SIG-M5 treated with dmso at 0.1 percent for 504 hours (cell line): ENCODE measurements at regions not wholly inside any gene's neighbourhood (a gene's known extent, or its start where the extent isn't known, plus 50 kb on each side); places are given as distances from the start of the nearest gene placed in this dataset.

ENCODE experiments used
- DNase-seq: peaks from one replicate; lab custom pipeline; 2025; ENCODE audit not compliant: unreplicated experiment; lab: John Stamatoyannopoulos, UW

DNA sequence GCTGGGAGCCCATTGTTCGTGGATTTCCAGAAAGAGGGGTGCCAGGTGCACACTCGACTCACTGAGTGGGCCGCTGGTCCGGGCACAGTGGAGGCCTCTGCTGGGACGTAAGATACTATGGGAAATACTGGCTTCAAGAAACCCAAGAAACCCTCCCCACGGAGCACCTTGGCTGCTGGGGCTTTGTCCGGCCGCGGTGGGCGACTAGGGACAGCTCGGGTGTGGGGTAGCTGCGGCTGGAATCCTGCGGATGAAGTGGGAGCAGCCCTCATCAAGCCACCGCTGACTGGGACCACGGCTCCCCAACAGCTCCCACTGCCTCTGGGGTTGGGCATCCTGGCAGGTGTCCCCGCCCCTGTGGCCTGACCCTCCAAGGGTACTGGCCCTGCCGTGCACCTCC is 69.5 kb upstream of the GATA5 start:
- no peak for DNase-seq

DNA sequence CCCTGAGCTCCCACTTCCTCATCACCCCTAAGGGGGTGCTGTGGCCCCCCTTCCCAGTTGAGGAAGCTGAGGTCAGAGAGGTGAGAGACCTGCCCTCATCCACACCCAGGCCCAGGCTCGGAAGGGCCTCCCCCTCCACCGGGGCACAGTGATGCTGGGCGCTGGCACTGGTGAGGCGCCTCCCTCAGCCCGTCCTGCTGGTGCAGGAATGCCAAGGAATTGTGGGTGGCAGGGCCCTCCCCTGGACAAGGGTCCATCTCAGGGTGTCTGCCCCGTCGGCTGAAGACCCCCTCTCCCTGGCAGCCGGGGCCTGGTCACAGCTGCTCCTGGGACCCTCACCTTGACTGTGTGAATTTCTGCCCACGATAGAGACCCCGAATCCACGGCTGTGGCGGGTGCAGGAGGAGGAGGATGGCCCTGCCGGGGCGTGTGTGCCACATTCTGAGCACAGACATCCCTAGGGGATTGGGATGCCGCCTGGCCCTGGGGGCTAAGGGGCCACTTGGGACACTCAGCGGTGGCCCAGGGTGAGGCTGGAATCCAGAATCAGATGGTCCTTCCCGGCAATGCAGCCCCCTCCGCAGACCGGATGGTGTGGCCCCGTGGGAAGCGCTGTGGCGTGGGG is 70.2 kb upstream of the GATA5 start:
- DNase-seq: no peak

DNA sequence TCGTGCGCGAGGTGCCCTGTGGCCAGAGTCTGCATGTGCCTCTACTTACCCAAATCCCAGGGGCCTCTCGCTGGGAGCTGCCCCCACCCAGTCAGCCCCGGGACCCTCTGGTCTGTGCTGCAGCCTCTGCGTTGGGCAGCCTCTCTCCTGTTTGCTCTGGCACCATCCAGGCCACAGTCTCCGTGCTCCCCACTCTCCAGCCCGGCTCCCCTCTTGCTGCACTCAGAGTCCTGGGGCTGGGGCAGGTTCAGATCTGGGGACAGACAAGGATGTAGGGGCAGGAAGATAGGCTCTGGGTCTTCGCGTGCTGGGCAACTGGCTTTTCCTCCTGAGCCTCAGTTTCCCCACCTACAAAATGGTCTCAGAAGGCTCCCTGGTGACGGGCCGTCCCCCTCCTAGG is 70.8 kb upstream of the GATA5 start:
- DNase-seq: no peak

DNA sequence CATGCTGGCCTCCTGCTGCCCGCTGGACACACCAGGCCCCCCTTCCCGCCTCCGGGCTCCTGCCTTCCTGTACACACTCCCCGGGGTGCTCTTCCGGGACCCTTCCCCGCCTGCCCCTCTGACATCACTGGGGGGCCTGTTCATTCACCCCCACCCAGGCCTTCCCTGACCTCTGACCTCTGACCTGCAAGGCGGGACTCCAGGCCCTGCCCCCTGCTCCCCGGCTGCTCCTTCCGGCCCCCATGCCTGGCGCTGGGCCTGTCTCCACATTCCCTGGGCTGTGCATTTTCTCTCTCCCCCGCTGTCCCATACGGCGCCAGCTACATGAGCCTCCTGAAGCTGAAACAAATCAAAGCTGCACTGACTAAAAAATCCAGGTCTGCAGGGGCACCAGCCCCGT is 71.6 kb upstream of the GATA5 start:
- no peak for DNase-seq

DNA sequence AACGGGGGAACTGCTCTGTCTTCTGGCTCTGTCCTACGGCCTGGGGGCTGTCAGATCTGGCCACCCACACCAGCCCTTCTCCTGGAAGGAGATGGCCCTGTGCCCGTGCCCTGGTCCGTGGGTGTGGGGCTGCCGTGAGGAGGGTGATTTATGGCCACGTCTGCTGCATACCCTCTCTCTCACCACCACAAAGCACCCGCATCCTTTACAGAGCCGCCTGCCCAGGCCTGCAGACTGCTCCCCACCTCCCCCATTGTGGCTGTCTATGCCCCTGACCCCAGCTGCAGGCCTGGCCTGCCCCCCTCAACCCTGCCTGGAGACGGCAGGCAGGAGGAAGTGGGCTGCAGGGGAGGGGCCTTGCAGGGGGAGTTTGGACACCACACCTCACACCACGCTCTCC is 72.7 kb upstream of the GATA5 start:
- no peak for DNase-seq

DNA sequence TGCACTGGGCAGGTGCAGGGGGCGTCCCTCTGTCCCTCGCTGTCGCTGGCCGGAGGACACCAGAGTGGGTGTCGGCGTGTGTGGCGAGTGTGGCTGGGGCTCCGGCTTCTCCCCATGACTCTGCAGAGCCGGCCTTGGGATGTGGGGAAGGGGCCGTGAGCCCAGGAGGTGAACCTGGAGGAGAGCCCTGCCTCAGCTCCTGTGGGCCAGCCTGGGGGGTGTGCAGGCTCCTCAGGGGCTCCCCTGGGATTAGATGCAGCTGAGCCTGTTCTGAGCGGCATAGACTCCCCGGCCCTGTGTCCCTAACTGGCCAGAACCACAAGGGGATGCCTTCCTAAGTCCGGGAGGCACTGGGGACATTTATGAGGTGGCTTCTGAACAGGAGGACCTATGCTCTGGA is 73.2 kb upstream of the GATA5 start:
- DNase-seq: no peak

DNA sequence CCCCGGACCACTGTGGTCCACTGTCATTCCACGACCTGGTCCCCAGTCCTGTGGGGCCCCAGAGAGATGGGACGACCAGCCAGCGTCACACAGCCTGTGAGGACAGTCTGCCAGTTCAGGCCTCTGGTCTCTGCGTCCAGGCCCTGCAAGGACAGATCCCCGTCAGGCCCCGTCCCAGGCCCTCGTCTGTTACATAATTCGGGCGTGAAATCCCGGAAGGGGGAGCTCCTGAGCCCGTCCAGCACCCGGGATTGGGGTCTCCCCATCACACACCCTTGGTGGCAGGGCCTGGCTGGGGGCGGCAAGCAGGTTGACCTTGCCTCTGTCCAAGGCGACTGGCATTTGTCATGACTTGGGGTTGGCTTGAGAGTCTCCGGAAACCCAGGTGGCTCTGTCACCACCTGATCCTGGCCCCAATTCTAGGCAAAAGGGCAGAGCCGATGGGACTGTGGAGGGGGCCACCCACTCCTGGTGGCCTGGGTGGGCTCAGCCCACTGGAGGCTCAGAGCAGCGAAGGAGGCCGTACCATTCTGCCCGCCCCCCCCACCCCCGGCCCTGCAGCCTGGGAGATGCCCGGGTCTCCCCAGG is 73.8 kb upstream of the GATA5 start:
- DNase-seq: no peak

DNA sequence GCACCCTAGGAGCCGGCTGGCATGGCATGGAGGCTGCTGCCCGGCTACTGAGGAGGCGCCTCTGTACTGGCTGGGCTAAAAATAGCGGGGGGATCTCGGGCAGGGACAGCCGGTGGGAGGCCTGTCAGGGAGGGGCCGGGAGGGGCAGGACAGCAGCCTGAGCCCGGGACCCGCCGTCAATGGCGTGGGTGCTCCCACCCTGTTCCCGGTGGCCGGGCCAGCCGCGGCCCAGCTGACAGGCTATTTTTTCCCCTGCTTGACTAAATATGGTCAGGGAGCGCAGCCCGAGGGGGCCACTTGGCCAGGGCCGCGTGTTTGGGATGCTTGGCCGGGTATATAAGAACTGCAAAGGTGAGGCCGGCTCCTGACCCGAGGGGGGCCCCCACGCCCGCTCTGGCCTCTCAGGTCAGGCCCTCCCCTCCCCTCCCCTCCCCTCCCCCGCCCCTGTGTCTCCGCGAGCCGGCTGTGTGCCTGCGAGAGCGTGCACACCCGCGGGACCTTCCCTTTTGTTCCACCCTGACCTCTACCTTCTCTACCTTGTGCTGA is 74.4 kb upstream of the GATA5 start:
- DNase-seq: no peak

DNA sequence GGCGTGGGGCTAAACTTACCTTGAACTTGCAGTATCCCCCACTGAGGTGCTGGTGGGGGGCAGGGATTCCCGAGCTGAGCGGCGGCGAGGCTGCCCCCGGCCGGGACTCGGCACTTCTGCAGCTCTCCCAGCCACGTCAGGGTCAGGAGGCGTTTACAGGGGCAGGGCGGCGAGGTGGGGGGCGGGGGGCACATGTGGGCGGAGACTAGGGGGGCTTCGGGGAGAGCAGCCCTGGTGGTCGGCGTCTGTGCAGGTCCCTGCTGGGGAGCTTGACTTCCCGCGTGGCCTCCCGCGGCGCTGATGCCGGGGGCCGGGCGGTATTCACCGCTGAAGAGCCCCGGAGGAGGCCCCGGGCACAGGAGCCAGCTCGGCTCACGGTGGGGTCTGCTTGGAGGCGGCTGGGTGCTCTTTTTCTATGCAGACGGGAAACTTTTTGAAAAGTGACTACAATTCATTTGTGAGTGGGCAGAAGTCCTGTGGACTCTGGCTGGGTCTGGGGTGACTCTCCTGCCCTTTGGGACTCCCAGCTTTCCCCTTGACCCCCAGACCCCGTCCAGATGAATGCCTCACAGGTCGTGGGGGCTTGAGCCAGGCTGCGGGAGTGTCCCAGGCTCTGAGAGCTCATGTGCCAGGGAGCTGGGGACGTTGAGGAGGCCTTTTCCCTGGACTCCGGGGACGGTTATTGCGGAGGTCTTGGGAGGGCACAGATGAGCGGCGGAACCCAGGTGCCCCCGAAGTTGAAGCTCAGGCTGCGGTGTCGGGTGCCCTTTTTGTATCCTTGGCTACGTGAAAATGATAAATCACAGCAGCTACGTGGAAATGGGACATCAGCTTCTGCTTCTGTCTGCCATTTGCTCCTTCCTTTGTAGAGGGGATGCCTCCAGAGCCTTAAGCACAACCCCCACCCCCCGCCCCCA is 75.9 kb upstream of the GATA5 start:
- no peak for DNase-seq

DNA sequence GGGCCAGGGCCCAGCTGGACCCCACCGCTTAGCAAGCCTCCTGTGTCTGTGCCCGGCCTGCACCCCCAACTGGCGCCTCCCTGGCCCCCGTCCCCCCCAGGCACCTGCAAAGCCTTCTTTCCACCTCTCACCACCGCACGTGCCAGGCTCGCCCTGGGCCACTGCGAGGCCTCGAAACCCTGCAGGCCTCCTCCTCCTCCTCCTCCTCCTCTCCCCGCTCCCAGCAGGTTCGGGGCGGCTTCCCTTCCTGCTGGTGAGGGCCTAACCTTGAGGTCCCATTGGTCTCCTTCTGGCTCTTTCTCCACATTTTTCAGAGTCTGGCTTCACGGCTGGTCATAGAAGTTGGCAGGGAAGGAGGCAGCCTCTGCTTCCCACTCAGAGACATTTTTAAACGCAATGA is 76.8 kb upstream of the GATA5 start:
- no peak for DNase-seq

DNA sequence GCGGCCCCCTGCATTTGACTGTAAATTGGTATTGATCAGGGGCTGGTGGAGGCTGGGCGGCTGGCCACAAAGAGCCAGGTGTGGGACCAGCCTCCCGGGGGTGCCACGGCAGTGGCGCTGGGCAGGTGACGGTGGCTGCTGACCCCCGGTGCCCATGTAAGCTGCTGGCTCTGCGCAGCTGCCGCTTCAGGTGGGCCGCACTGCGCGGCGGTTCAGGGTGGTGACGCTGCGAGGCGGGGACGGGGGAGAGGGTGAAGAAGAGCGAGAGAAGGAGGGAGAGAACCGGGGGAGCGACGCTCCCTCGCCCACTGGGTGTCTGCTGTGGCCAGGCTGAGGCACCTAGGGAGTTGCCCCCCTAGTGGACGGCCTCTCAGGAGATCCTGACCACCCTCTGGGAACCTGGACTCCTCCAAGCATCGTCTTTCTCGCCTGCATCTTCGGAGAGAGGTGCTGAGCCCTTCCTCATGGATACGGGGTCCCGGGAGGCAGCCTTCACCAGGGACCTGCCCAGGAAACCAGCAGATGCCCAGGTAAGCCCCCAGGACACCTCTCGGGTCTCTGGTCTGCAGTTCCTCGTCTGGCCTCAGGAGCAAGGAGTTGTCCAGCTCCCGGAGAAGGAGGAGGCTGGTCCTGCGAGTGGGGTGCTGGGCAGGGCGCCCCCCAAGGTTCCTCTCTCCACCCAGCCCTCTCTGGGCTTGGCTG is 77.5 kb upstream of the GATA5 start:
- no peak for DNase-seq

DNA sequence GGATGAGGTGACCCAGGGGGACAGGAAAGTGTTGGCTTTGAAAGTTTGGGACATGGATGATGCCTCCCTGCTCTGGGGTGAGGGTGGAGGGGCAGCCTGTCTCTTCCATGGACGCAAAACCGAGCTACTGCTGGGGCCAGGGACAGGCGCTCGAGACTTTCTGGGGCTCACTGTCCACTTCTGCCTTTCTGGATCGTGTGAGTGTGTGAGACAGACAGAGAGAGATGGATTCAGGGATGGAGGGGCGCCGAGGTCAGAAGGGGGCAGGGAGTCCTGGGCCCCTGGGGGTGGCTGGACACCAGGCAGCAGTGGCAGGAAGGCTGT is 78.0 kb upstream of the GATA5 start:
- DNase-seq: no peak

DNA sequence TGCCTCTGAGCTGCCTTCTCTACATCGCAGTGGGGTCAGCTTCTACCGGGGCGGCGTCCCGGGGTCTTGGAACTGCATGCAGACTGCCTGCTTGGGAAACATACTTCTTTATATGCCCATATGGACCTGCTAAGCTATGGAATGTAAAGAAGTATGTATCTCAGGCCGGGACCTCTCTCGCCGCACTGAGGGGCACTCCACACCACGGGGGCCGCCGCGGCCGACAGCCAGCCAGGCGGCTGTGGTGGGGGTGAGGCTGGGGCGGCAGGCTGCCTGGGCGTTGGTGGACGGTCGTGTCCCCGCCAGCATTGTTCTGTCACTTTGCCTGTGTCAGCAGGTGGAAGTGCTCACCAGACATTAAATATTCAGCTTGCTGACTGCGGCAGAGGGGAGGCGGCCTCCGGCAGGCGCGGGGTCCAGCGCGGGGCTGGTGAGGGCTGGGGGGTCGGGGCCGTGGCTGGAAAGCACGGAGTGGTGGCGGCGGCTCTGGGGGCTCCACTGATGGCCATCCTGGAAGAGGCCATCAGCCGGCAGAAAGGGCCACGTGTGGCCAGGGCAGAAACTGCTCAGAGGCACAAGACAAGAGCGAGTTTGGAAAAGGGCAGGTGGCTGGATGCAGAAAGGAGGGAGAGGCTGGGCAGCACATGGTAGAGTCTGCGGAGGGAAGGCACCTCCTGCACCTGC is 78.6 kb upstream of the GATA5 start:
- DNase-seq: no peak

DNA sequence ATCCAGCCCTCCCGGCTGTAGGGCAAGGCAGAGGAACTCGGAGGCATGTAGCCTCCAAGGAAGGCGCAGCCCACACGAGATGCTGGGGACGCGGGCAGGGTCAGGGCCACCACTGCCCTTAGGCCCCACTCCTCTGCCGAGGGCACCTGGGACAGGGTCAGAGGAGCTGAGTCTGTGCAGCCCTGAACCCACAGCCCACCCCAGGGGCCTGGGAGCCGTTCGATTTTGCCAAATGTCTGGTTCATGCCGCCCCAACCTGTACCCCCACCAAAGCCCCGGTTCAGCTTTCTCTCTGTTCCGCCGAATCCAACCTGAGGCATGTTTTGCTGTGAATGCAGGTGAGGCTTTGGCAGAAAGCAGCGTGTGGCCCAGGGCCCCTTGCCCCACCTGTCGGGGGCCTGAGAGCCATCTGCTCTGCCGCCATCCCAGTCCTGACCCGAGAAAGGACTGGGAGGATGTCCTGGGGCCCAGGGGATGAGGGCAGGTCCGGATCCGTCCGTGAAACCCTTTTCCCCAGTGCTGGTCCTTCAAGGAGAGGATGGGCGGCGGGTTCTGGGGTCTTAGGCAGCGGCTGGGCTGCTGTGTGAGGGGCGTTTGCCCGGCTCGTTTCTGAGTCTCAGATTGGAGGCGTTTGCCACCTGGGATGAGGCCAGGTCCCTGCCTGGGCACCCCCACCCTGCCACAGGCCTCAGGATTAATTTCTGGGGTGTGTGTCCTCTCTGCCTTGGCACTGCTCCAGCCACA is 79.3 kb upstream of the GATA5 start:
- DNase-seq: no peak

DNA sequence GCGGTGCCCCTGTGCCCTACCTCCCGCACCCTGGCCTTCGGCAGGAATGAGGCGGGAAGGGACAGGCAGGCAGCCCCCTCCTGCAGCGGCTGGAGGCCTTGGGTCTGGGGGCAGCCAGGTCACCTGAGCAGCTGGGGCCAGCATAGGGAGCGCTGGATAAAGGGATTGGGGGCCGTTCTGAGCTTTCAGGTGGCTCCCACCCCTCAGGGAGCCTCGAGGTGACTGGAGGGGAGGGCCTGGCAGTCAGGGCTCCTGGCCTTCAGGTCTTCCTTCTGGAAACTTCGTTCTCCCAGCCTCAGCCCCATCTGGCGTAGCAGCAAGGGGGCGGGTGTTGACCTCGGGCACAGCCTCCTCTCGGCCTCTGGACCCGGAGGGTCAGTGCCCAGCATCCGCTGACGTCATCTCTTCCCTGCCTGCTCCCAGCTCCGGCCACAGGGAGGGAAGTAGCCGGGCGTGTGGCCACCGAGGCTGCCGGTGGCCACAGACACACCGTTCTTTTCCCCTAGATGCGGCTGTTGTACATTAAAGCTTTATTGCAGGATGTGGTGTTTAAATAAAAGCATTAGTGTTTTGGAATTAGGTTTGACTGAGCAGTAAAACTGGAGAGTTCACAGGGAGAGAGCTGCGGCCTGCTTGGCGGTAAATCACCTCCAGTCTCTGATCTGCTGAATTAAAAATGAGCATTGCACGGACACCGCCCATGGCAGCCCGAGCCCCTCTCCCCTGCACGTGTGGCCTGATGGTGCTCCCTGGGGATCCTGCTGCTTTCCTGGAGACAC is 80.0 kb upstream of the GATA5 start:
- DNase-seq: no peak

DNA sequence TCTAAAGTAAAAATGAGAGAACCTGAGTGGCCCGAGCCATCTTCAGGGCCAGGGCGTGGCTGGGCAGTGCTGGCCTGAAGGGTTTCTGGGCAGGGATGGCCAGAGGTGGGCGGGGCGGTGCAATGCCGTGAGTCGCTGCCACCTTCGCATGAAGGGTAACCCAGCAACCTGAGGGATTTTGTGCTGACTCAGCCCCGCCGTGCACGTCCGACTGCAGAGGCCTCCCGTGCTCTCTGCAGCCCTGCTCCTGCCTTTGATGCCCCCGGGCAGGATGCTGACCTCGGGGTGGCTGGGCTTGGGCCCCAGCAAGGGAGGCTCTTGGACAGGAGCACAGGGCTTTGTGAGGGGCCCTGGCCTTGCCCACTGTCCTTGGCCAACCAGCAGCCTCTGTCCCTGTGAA is 81.7 kb upstream of the GATA5 start:
- DNase-seq: no peak

DNA sequence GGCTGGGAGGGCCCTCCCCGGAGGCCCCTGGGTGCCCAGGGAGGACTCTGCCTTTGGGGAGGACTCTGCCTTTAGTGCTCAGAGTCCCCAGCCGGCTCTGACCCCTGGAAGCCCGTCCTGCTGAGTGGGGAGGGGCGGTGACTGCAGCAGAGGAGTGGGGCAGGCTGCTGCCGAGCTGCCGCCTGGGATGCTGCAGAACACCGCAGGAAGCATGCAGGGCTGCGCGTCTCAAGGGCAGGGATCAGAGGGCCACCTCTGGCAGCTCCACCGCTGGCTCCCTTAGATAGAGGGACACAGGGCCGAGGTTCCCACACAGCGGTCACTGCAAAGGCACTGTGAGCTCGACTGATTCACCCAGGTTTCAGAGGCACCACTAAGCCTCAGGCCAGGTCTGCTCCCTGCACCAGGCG is 82.2 kb upstream of the GATA5 start:
- DNase-seq: no peak

DNA sequence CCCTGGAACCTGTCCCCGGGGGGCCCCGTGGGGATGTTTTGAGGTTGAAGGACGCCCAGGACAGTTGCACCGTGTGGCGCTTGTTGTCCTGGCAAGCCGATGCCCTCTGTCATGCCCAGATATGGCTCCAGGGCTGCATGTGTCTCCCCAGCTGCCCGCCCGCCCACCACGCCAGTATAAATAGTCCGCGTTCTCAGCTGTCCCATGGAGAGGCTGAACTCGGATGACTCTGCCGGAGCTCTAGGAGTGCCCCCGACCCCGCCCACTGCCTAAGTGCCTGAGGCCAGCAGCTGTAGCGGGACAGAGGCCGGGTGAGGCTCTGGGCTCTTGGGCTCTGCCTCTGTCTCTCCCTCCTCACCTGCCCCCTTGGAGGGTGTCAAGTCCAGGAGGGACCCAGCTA is 83.0 kb upstream of the GATA5 start:
- no peak for DNase-seq

DNA sequence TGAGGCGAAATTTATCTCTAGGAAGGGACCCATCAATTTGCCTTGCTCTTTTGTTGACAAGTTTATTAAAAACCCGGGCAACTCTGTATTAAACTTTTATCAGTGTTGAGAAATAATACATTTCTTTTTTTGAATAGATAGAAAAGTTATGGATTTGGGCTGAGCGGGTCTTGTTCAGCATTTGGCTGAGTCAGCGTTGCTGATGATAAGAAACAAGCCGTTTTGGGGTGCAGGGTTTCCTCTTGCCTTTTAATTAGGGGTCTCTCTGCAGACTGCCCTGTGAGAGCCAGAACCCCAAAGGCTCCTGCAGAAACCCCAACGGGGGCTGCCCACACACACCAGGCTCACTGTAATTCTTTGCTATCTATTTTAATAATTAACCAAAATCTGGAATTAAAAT is 82.1 kb upstream of the SLCO4A1 start:
- no peak for DNase-seq

DNA sequence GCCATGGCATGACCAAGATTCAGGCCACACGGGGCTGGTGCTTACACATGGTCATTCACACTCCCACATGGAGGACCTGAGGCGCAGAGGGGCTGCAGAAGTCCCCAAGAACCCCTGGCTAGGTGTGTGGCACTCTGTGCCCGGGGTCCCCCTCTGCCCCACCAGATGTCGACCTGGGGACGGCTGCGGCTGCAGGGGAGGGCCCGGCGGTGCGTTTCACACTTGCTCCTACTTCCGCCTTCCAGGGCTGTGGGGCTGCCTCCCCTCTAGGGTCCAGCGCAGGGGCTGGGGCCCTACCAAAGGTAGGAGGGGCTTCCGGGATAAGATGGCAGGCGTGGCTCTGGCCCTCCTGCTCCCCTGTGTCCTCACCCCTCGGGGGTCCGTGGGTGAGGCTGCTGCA is 81.1 kb upstream of the SLCO4A1 start:
- no peak for DNase-seq
